Gastrocnemius medialis (tissue), 4 donors: ENCODE measurements at regions not wholly inside any gene's neighbourhood (a gene's known extent, or its start where the extent isn't known, plus 50 kb on each side); places are given as distances from the start of the nearest gene placed in this dataset.

Experiments
- CTCF ChIP-seq, 5 experiments: fragments of 450-650 bp in 3 of 5; fragments of 200-600 bp in 2 of 5; sonication (generic) in 2 of 5; IDR thresholded peaks in 4 of 5; conservative IDR thresholded peaks in 1 of 5; 1 replicate in 4 of 5; 2 replicates in 1 of 5; pipeline ENCODE4 v1.5.1; 2016 to 2019; ENCODE audit warnings: antibody characterized with exemption in 5 of 5, mild to moderate bottlenecking in 3 of 5, moderate library complexity in 3 of 5
- POLR2A ChIP-seq, 2 donors: fragments of 450-650 bp; IDR thresholded peaks; one replicate each; pipeline ENCODE4 v1.6.1; 2017; ENCODE audit warnings: antibody characterized with exemption in 2 of 2, mild to moderate bottlenecking in 2 of 2, moderate library complexity in 2 of 2

- TF ChIP-seq CTCF (IDR thresholded peaks at IDR 0.05 in 4 of 5, conservative IDR thresholded peaks at IDR 0.05 in 1 of 5) (no peak), POLR2A (IDR thresholded peaks at IDR 0.05) (no peak)
These were observed 56.1 kb upstream of the TRUB1 start for GRCh38 chr10:114881901-114882300.
